NT2/D1 (cell line): ENCODE measurements at regions not wholly inside any gene's neighbourhood (a gene's known extent, or its start where the extent isn't known, plus 50 kb on each side); places are given as distances from the start of the nearest gene placed in this dataset.
"Not testable (repeated sequence)": the region's sequence is repeated elsewhere in the genome, so short reads cannot be mapped to it uniquely, and the experiment has no call there.

Experiments
- DNase-seq: peaks from one replicate; pipeline ENCODE4 v3.0.0-alpha.2; 2011; ENCODE audit warnings: low read depth, low spot score
- H3K27me3 ChIP-seq: 2 replicates; pipeline ENCODE4 v1.6.0; 2011; ENCODE audit warnings: mild to moderate bottlenecking; ENCODE audit not compliant: insufficient read length, insufficient read depth
- H3K36me3 ChIP-seq: 2 replicates; pipeline ENCODE4 v1.6.1; 2011; ENCODE audit warnings: mild to moderate bottlenecking, low read length, mixed read lengths; ENCODE audit not compliant: insufficient read depth, insufficient read length
- H3K4me1 ChIP-seq: 2 replicates; pipeline ENCODE4 v1.5.1; 2011; ENCODE audit not compliant: insufficient read depth, insufficient read length
- H3K4me3 ChIP-seq: 2 replicates; pipeline ENCODE4 v1.5.1; 2011; ENCODE audit warnings: low read depth; ENCODE audit not compliant: insufficient read length
- H3K9ac ChIP-seq: 2 replicates; pipeline ENCODE4 v1.6.0; 2011; ENCODE audit warnings: low read depth; ENCODE audit not compliant: insufficient read length
- H3K9me3 ChIP-seq: 2 replicates; pipeline ENCODE4 v1.5.1; 2011; ENCODE audit warnings: mild to moderate bottlenecking, low read length; ENCODE audit not compliant: insufficient read depth
- SUZ12 ChIP-seq: IDR thresholded peaks from 2 replicates; pipeline ENCODE4 v1.6.1; 2011; ENCODE audit not compliant: insufficient read length, insufficient read depth; ENCODE audit errors: extremely low read depth
- YY1 ChIP-seq: IDR thresholded peaks from 2 replicates; pipeline ENCODE4 v1.6.1; 2011; ENCODE audit not compliant: insufficient read length, insufficient read depth
- ZNF274 ChIP-seq: IDR thresholded peaks from 2 replicates; pipeline ENCODE4 v1.6.1; 2011; ENCODE audit warnings: mild to moderate bottlenecking, low read depth, low read length

- Histone ChIP-seq H3K9ac (no peak overlapping the region), H3K4me1 (no peaks in the 10 kb centered on the region)
- TF ChIP-seq YY1 (no peak), SUZ12 (no peak), ZNF274 (no peak)
Observed at GRCh38 chr2:190150413-190150812, 87.9 kb upstream of the MSTN start.

DNA sequence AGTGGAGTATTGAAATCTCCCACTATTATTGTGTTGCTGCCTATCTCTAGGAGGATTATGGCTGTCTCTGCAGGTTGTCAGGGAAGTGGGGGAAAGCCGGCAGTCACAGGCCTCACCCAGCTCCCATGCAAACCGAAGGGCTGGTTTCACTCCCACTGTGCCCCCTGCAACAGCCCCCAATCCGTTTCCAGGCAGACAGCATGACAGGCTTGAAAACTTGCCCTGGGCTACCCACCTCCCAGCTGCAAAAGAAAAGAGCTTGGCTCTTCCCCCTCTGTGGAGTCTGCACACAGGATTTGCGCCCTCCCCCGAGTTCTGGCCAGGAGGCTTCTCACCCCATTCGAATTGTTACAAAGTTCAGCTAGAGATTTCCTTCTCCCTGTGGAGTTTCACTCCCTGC, 87.4 kb upstream of the MSTN start:
- no peak overlapping the region for H3K9ac ChIP-seq
- no peaks in the 10 kb centered on the region for H3K9me3 ChIP-seq
- no peaks in the 10 kb centered on the region for H3K27me3 ChIP-seq
- no peak overlapping the region for H3K4me3 ChIP-seq
- no peaks in the 10 kb centered on the region for H3K36me3 ChIP-seq
- no peaks in the 10 kb centered on the region for H3K4me1 ChIP-seq
- TF ChIP-seq ZNF274 (no peak), YY1 (no peak), SUZ12 (no peak)
- no peak for DNase-seq

More at GRCh38 chr2:190150413-190150812, 87.9 kb upstream of the MSTN start:
- Histone ChIP-seq H3K4me3 (no peak overlapping the region), H3K27me3 (no peaks in the 10 kb centered on the region), H3K9me3 (no peaks in the 10 kb centered on the region), H3K36me3 (no peaks in the 10 kb centered on the region)
- DNase-seq: no peak

DNA sequence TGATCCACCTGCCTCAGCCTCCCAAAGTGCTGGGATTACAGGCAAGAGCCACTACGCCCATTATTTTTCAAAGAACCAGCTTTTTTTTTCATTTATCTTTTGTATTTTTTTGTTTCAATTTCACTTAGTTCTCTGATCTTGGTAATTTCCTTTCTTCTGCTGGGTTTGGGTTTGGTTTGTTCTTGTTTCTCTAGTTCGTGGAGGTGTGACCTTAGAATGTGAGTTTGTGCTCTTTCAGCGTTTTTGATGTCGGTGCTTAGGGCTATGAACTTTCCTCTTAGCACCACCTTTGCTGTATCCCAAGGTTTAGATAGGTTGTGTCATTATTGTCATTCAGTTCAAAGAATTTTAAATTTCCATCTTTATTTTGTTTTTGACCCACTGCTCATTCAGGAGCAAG, 86.7 kb upstream of the MSTN start:
- Histone ChIP-seq H3K9ac (no peak overlapping the region), H3K36me3 (no peaks in the 10 kb centered on the region), H3K4me1 (no peaks in the 10 kb centered on the region), H3K9me3 (no peaks in the 10 kb centered on the region), H3K27me3 (no peaks in the 10 kb centered on the region), H3K4me3 (no peak overlapping the region)
- TF ChIP-seq YY1 (no peak), SUZ12 (no peak), ZNF274 (no peak)
- DNase-seq: no peak

- not testable (repeated sequence) for H3K27me3 ChIP-seq, H3K4me1 ChIP-seq, H3K9ac ChIP-seq, H3K9me3 ChIP-seq, H3K4me3 ChIP-seq, DNase-seq, H3K36me3 ChIP-seq
Observed at GRCh38 chr2:190146109-190146508, 83.6 kb upstream of the MSTN start.

- H3K9me3 ChIP-seq: peaks cover 33% of the 10 kb centered on the region
- not testable (repeated sequence) for H3K27me3 ChIP-seq, H3K36me3 ChIP-seq, H3K9ac ChIP-seq, DNase-seq, H3K4me1 ChIP-seq, H3K4me3 ChIP-seq
Observed at GRCh38 chr2:190140474-190140873, 77.9 kb upstream of the MSTN start.

GRCh38 chr2:190139371-190139770, 76.8 kb upstream of the MSTN start:
- no peaks in the 10 kb centered on the region for H3K4me1 ChIP-seq
- no peaks in the 10 kb centered on the region for H3K36me3 ChIP-seq
- H3K4me3 ChIP-seq: no peak overlapping the region
- no peaks in the 10 kb centered on the region for H3K27me3 ChIP-seq
- TF ChIP-seq SUZ12 (no peak), YY1 (no peak), ZNF274 (no peak)
- no peak overlapping the region for H3K9ac ChIP-seq
- H3K9me3 ChIP-seq: peaks cover 33% of the 10 kb centered on the region
- DNase-seq: no peak

- H3K27me3 ChIP-seq: no peaks in the 10 kb centered on the region
- no peak overlapping the region for H3K4me3 ChIP-seq
- no peak for DNase-seq
- H3K36me3 ChIP-seq: no peaks in the 10 kb centered on the region
- no peak overlapping the region for H3K9ac ChIP-seq
- H3K4me1 ChIP-seq: no peaks in the 10 kb centered on the region
- peaks cover 33% of the 10 kb centered on the region for H3K9me3 ChIP-seq
- TF ChIP-seq ZNF274: no peak
- TF ChIP-seq SUZ12: no peak
Observed at GRCh38 chr2:190138032-190138431, 75.5 kb upstream of the MSTN start.

GRCh38 chr2:190137561-190137960, 75.0 kb upstream of the MSTN start:
- Histone ChIP-seq H3K9me3 (peaks cover 33% of the 10 kb centered on the region), H3K4me1 (no peaks in the 10 kb centered on the region), H3K4me3 (no peak overlapping the region), H3K9ac (no peak overlapping the region), H3K27me3 (no peaks in the 10 kb centered on the region), H3K36me3 (no peaks in the 10 kb centered on the region)
- no peak for DNase-seq
- TF ChIP-seq ZNF274: no peak
- no peak for TF ChIP-seq YY1
- no peak for TF ChIP-seq SUZ12

DNA sequence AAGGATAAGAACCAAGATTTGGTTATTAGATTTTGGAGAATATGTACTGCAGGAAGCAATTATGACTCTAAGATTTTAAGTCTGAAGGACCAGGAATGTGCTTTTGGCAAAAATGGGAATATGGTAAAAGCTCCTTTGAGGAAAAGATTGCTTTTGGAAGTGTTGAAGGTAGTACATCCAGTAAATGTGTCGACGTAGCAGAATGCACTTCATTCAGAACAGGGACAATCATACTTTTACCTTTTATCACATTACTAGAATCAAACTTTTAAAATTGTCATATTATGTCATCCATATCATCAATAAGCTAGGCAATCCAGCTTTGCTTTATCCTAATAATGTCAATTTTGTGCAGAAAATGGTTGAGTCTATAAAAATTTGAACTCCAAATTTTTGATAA, 74.3 kb upstream of the MSTN start:
- TF ChIP-seq ZNF274 (no peak), YY1 (no peak), SUZ12 (no peak)
- Histone ChIP-seq H3K36me3 (no peaks in the 10 kb centered on the region), H3K27me3 (no peaks in the 10 kb centered on the region), H3K9ac (no peak overlapping the region), H3K4me1 (no peaks in the 10 kb centered on the region), H3K4me3 (no peak overlapping the region), H3K9me3 (peaks cover 33% of the 10 kb centered on the region)
- no peak for DNase-seq
